ENCODE measurements at regions not wholly inside any gene's neighbourhood (a gene's known extent, or its start where the extent isn't known, plus 50 kb on each side); places are given as distances from the start of the nearest gene placed in this dataset.

- TF ChIP-seq, protein P1, sequence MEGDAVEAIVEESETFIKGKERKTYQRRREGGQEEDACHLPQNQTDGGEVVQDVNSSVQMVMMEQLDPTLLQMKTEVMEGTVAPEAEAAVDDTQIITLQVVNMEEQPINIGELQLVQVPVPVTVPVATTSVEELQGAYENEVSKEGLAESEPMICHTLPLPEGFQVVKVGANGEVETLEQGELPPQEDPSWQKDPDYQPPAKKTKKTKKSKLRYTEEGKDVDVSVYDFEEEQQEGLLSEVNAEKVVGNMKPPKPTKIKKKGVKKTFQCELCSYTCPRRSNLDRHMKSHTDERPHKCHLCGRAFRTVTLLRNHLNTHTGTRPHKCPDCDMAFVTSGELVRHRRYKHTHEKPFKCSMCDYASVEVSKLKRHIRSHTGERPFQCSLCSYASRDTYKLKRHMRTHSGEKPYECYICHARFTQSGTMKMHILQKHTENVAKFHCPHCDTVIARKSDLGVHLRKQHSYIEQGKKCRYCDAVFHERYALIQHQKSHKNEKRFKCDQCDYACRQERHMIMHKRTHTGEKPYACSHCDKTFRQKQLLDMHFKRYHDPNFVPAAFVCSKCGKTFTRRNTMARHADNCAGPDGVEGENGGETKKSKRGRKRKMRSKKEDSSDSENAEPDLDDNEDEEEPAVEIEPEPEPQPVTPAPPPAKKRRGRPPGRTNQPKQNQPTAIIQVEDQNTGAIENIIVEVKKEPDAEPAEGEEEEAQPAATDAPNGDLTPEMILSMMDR (IDR thresholded peaks at IDR 0.05; ENCODE audit: extremely low read depth in 1 of 2, insufficient read depth in 1 of 2, low read depth in 1 of 2, low read length in 2 of 2), result no peak
- no peak for TF ChIP-seq MAX (IDR thresholded peaks at IDR 0.05; ENCODE audit: insufficient read depth, insufficient read length)
Observed at GRCh38 chr7:70923181-70923845, 208.6 kb upstream of the GALNT17 start.
